ENCODE measurements at regions not wholly inside any gene's neighbourhood (a gene's known extent, or its start where the extent isn't known, plus 50 kb on each side); places are given as distances from the start of the nearest gene placed in this dataset.
"Not testable (repeated sequence)": the region's sequence is repeated elsewhere in the genome, so short reads cannot be mapped to it uniquely, and the experiment has no call there.

- ChIA-PET POLR2A (no interaction called here), CTCF (no interaction called here)
- no peak for DNase-seq (ENCODE audit: low read depth, low spot score)
- H3K4me3 ChIP-seq (ENCODE audit: low read depth, low read length) = no peak overlapping the region
- TF ChIP-seq, protein P1, sequence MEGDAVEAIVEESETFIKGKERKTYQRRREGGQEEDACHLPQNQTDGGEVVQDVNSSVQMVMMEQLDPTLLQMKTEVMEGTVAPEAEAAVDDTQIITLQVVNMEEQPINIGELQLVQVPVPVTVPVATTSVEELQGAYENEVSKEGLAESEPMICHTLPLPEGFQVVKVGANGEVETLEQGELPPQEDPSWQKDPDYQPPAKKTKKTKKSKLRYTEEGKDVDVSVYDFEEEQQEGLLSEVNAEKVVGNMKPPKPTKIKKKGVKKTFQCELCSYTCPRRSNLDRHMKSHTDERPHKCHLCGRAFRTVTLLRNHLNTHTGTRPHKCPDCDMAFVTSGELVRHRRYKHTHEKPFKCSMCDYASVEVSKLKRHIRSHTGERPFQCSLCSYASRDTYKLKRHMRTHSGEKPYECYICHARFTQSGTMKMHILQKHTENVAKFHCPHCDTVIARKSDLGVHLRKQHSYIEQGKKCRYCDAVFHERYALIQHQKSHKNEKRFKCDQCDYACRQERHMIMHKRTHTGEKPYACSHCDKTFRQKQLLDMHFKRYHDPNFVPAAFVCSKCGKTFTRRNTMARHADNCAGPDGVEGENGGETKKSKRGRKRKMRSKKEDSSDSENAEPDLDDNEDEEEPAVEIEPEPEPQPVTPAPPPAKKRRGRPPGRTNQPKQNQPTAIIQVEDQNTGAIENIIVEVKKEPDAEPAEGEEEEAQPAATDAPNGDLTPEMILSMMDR (IDR thresholded peaks at IDR 0.05; ENCODE audit: insufficient read depth, low read length, missing control alignments) = no peak
Observed at GRCh38 chr6:102841060-102841459, 1447.6 kb downstream of the GRIK2 start.

- no peak overlapping the region for H3K4me3 ChIP-seq (ENCODE audit: low read depth, low read length)
- TF ChIP-seq, protein P1 (IDR thresholded peaks at IDR 0.05; ENCODE audit: insufficient read depth, low read length, missing control alignments) = no peak
- no peak for DNase-seq (ENCODE audit: low read depth, low spot score)
- CTCF ChIA-PET = no interaction called here
- POLR2A ChIA-PET = no interaction called here
Observed at GRCh38 chr6:102832021-102832420, 1438.5 kb downstream of the GRIK2 start.

- ChIA-PET POLR2A (no interaction called here), CTCF (no interaction called here)
- TF ChIP-seq, protein P1 (IDR thresholded peaks at IDR 0.05; ENCODE audit: insufficient read depth, low read length, missing control alignments) = no peak
- no peak overlapping the region for H3K4me3 ChIP-seq (ENCODE audit: low read depth, low read length)
- no peak for DNase-seq (ENCODE audit: low read depth, low spot score)
Observed at GRCh38 chr6:102820098-102820497, 1426.6 kb downstream of the GRIK2 start.

GRCh38 chr6:102815207-102815606 lies 1421.7 kb downstream of the GRIK2 start:
- TF ChIP-seq, protein P1 (IDR thresholded peaks at IDR 0.05; ENCODE audit: insufficient read depth, low read length, missing control alignments) = no peak
- CTCF ChIA-PET = no interaction called here
- H3K4me3 ChIP-seq (ENCODE audit: low read depth, low read length) = no peak overlapping the region
- POLR2A ChIA-PET = no interaction called here
- no peak for DNase-seq (ENCODE audit: low read depth, low spot score)

- CTCF ChIA-PET = no interaction called here
- no peak overlapping the region for H3K4me3 ChIP-seq (ENCODE audit: low read depth, low read length)
- POLR2A ChIA-PET = no interaction called here
- DNase-seq (ENCODE audit: low read depth, low spot score) = no peak
- TF ChIP-seq, protein P1 (IDR thresholded peaks at IDR 0.05; ENCODE audit: insufficient read depth, low read length, missing control alignments) = no peak
Observed at GRCh38 chr6:102813489-102814275, 1420.2 kb downstream of the GRIK2 start.

GRCh38 chr6:102812242-102812641 lies 1418.7 kb downstream of the GRIK2 start:
- ChIA-PET POLR2A (no interaction called here), CTCF (no interaction called here)
- H3K4me3 ChIP-seq (ENCODE audit: low read depth, low read length) = no peak overlapping the region
- TF ChIP-seq, protein P1 (IDR thresholded peaks at IDR 0.05; ENCODE audit: insufficient read depth, low read length, missing control alignments) = no peak
- DNase-seq (ENCODE audit: low read depth, low spot score) = no peak

- CTCF ChIA-PET; POLR2A ChIA-PET; H3K4me3 ChIP-seq (ENCODE audit: low read depth, low read length); DNase-seq (ENCODE audit: low read depth, low spot score): not testable (repeated sequence)
Observed at GRCh38 chr6:102808944-102809505, 1415.5 kb downstream of the GRIK2 start.
